C4-2B (cell line): ENCODE measurements at regions not wholly inside any gene's neighbourhood (a gene's known extent, or its start where the extent isn't known, plus 50 kb on each side); places are given as distances from the start of the nearest gene placed in this dataset.

ENCODE experiments used
- ZFX ChIP-seq: fragments of 450-650 bp; IDR thresholded peaks from 2 replicates; pipeline ENCODE4 v1.6.1; 2017
- TF ChIP-seq, protein P1 (sequence below): fragments of 450-650 bp; conservative IDR thresholded peaks from 2 replicates; pipeline ENCODE4 v1.5.1; 2017; ENCODE audit warnings: mild to moderate bottlenecking

DNA sequence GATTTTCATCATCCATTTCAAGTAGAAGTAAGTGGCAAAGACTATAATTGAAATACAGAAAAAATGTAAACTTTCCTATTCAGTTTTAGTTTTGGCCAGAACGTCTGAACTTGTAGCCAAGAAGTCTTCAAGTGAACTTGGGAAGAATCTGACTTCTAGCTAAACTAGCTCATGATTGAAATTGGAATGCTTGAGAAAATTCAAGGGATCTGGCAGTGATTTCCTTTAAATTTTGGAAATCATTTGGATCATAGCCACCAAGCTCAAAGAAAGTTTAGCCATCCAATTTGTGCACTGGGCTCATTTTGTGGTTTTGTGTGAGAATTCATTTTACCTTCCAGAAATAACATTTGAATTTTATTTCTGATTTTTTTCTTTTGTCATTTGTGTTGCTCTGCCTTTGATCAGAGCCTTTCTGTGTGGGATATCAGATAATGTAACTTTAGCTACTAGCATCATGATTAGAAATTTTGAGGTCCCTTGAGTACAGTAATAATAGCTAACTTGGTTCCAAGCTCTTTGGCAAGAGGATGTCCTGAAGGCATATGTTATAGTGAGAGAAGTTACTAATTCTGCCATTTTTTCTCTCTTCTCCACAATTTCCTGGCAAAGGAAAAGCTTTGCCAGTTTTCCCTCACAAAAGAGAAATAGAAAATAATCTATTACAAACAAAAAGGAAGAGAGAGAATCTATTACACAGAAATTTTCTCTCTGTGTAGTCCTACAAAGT is 2123.7 kb upstream of the RAG2 start:
- TF ChIP-seq, protein P1, sequence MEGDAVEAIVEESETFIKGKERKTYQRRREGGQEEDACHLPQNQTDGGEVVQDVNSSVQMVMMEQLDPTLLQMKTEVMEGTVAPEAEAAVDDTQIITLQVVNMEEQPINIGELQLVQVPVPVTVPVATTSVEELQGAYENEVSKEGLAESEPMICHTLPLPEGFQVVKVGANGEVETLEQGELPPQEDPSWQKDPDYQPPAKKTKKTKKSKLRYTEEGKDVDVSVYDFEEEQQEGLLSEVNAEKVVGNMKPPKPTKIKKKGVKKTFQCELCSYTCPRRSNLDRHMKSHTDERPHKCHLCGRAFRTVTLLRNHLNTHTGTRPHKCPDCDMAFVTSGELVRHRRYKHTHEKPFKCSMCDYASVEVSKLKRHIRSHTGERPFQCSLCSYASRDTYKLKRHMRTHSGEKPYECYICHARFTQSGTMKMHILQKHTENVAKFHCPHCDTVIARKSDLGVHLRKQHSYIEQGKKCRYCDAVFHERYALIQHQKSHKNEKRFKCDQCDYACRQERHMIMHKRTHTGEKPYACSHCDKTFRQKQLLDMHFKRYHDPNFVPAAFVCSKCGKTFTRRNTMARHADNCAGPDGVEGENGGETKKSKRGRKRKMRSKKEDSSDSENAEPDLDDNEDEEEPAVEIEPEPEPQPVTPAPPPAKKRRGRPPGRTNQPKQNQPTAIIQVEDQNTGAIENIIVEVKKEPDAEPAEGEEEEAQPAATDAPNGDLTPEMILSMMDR = no peak
- no peak for TF ChIP-seq ZFX
